ENCODE measurements at regions not wholly inside any gene's neighbourhood (a gene's known extent, or its start where the extent isn't known, plus 50 kb on each side); places are given as distances from the start of the nearest gene placed in this dataset.

DNA sequence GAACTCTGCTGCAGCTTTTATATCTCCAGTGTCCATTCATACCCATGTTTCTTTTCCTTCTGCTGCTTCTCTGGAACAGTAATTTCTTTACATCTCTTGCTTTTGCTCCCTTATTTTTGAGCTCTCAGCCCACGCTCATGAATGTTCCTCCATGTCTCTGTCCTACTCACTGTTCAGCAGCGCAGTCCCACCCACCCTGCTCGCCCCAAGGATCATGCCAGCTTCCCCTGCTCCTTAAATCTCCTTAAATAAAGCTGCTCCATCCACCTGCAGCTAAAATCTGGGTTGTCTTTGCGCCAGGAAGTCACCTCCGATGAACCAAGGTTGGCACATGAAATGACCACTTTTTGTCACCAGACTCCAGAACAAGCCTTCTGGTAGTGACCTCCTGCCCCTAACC lies 201.1 kb upstream of the RGS6 start:
- TF ChIP-seq YY1 (IDR thresholded peaks at IDR 0.05; ENCODE audit: insufficient read depth, insufficient read length) (no peak), ZNF274 (IDR thresholded peaks at IDR 0.05; ENCODE audit: low read depth, low read length) (no peak), SUZ12 (IDR thresholded peaks at IDR 0.05; ENCODE audit: extremely low read depth, insufficient read depth, insufficient read length) (no peak)
